Effector CD4-positive, alpha-beta T cell (primary cell): ENCODE measurements at regions not wholly inside any gene's neighbourhood (a gene's known extent, or its start where the extent isn't known, plus 50 kb on each side); places are given as distances from the start of the nearest gene placed in this dataset.

Experiments used
- DNase-seq: peaks from one replicate; pipeline ENCODE4 v3.0.0-alpha.2; 2020

GRCh38 chr21:28267449-28267848 lies 725.2 kb downstream of the LTN1 start:
- no peak for DNase-seq

GRCh38 chr21:28266061-28266460 lies 726.6 kb downstream of the LTN1 start:
- no peak for DNase-seq

GRCh38 chr21:28263974-28264373 lies 728.7 kb downstream of the LTN1 start:
- DNase-seq: no peak

- no peak for DNase-seq
Measured at GRCh38 chr21:28261298-28261697, 731.4 kb downstream of the LTN1 start.

GRCh38 chr21:28257276-28257675 lies 735.4 kb downstream of the LTN1 start:
- DNase-seq: no peak

GRCh38 chr21:28256837-28257236 lies 735.8 kb downstream of the LTN1 start:
- no peak for DNase-seq

- no peak for DNase-seq
Measured at GRCh38 chr21:28256420-28256831, 736.3 kb downstream of the LTN1 start.

- no peak for DNase-seq
Measured at GRCh38 chr21:28253961-28254360, 738.7 kb downstream of the LTN1 start.

- no peak for DNase-seq
Measured at GRCh38 chr21:28253338-28253737, 739.3 kb downstream of the LTN1 start.

- no peak for DNase-seq
Measured at GRCh38 chr21:28252928-28253327, 739.7 kb downstream of the LTN1 start.

- DNase-seq: no peak
Measured at GRCh38 chr21:28250946-28251345, 741.7 kb downstream of the LTN1 start.

GRCh38 chr21:28247454-28248020 lies 745.1 kb downstream of the LTN1 start:
- no peak for DNase-seq

GRCh38 chr21:28240586-28240985 lies 752.1 kb downstream of the LTN1 start:
- DNase-seq: no peak

GRCh38 chr21:28239340-28239739 lies 753.3 kb downstream of the LTN1 start:
- no peak for DNase-seq

- DNase-seq: no peak
Measured at GRCh38 chr21:28237661-28238060, 755.0 kb downstream of the LTN1 start.

- DNase-seq: no peak
Measured at GRCh38 chr21:28235169-28235895, 757.3 kb downstream of the LTN1 start.

- DNase-seq: no peak
Measured at GRCh38 chr21:28234326-28234725, 758.4 kb downstream of the LTN1 start.

- DNase-seq: no peak
Measured at GRCh38 chr21:28233536-28234220, 759.0 kb downstream of the LTN1 start.

GRCh38 chr21:28230559-28230958 lies 762.1 kb downstream of the LTN1 start:
- DNase-seq: no peak

GRCh38 chr21:28229814-28230213 lies 762.9 kb downstream of the LTN1 start:
- DNase-seq: no peak

- DNase-seq: no peak
Measured at GRCh38 chr21:28228636-28228995, 764.1 kb downstream of the LTN1 start.

GRCh38 chr21:28227881-28228635 lies 764.6 kb downstream of the LTN1 start:
- no peak for DNase-seq

- DNase-seq: no peak
Measured at GRCh38 chr21:28226563-28226962, 766.1 kb downstream of the LTN1 start.
